Keratinocyte (primary cell): ENCODE measurements at regions not wholly inside any gene's neighbourhood (a gene's known extent, or its start where the extent isn't known, plus 50 kb on each side); places are given as distances from the start of the nearest gene placed in this dataset.
"Not testable (repeated sequence)": the region's sequence is repeated elsewhere in the genome, so short reads cannot be mapped to it uniquely, and the experiment has no call there.

ENCODE experiments used
- DNase-seq: peaks from one replicate; pipeline ENCODE4 v3.0.0-alpha.2; 2011; ENCODE audit warnings: low read depth, missing footprints, low spot score
- FAIRE-seq: peaks from 2 replicates; lab custom pipeline; 2011; peaks lifted over from hg19 to GRCh38; lab: Jason Lieb, UNC
- H2AFZ ChIP-seq: 2 replicates; pipeline ENCODE4 v1.6.0; 2012; ENCODE audit warnings: low read length, control low read depth, inconsistent platforms; ENCODE audit not compliant: control insufficient read depth
- H3K27ac ChIP-seq: 2 replicates; pipeline ENCODE4 v1.5.1; 2011; ENCODE audit warnings: low read length; ENCODE audit not compliant: control insufficient read depth, insufficient read depth
- H3K27me3 ChIP-seq: 3 replicates; pipeline ENCODE4 v1.6.0; 2011; ENCODE audit warnings: low read length; ENCODE audit not compliant: control insufficient read depth, insufficient read depth; ENCODE audit errors: extremely low read depth
- H3K36me3 ChIP-seq, 2 experiments: 2 replicates in 1 of 2; 3 replicates in 1 of 2; pipeline ENCODE4 v1.5.1; 2011; ENCODE audit warnings: low read length in 2 of 2, mild to moderate bottlenecking in 1 of 2; ENCODE audit not compliant: control insufficient read depth in 2 of 2, insufficient read depth in 2 of 2; ENCODE audit errors: extremely low read depth in 1 of 2
- H3K4me1 ChIP-seq: 3 replicates; pipeline ENCODE4 v1.5.1; 2011; ENCODE audit warnings: low read length; ENCODE audit not compliant: control insufficient read depth, insufficient read depth; ENCODE audit errors: extremely low read depth
- H3K4me2 ChIP-seq: 3 replicates; pipeline ENCODE4 v1.6.0; 2011; ENCODE audit warnings: low read depth, low read length; ENCODE audit not compliant: control insufficient read depth, insufficient read depth; ENCODE audit errors: extremely low read depth
- H3K4me3 ChIP-seq, 3 experiments: fragments of 200-600 bp in 1 of 3; sonication (generic) in 1 of 3; 2 replicates in 2 of 3; 3 replicates in 1 of 3; pipeline ENCODE4 v1.5.1; 2011 to 2016; ENCODE audit warnings: low read length in 3 of 3, mild to moderate bottlenecking in 3 of 3, control low read depth in 2 of 3, inconsistent platforms in 1 of 3, low read depth in 1 of 3, mixed read lengths in 1 of 3, mixed run types in 1 of 3, moderate library complexity in 1 of 3; ENCODE audit not compliant: control insufficient read depth in 2 of 3, insufficient read depth in 2 of 3; ENCODE audit errors: extremely low read depth in 1 of 3
- H3K79me2 ChIP-seq: 2 replicates; pipeline ENCODE4 v1.6.0; 2012; ENCODE audit warnings: low read length; ENCODE audit not compliant: control insufficient read depth, insufficient read depth
- H3K9ac ChIP-seq: 3 replicates; pipeline ENCODE4 v1.6.0; 2011; ENCODE audit warnings: low read length; ENCODE audit not compliant: control insufficient read depth, insufficient read depth; ENCODE audit errors: extremely low read depth
- H3K9me1 ChIP-seq: 3 replicates; pipeline ENCODE4 v1.6.0; 2011; ENCODE audit warnings: low read length; ENCODE audit not compliant: control insufficient read depth, insufficient read depth; ENCODE audit errors: extremely low read depth
- H3K9me3 ChIP-seq: 2 replicates; pipeline ENCODE4 v1.5.1; 2012; ENCODE audit warnings: low read depth, low read length; ENCODE audit not compliant: control insufficient read depth
- H4K20me1 ChIP-seq: 3 replicates; pipeline ENCODE4 v1.6.0; 2011; ENCODE audit warnings: low read length; ENCODE audit not compliant: control insufficient read depth, insufficient read depth; ENCODE audit errors: extremely low read depth
- EZH2 ChIP-seq: IDR thresholded peaks from one replicate; pipeline ENCODE4 v1.6.1; 2012; ENCODE audit warnings: inconsistent platforms, mild to moderate bottlenecking, low read length, moderate library complexity
- dilution Hi-C: fragments of 300-500 bp; cut with MboI; formaldehyde crosslinking; loops from one replicate; pipeline ENCODE4 v1.7.0; 2020; ENCODE audit warnings: low sequenced_read_pairs; ENCODE audit not compliant: extremely low pct_ligation_motif_present
- TF ChIP-seq, protein P1 (sequence below), 3 experiments: IDR thresholded peaks in 1 of 3; conservative IDR thresholded peaks in 1 of 3; optimal IDR thresholded peaks in 1 of 3; 2 replicates in 2 of 3; 3 replicates in 1 of 3; pipeline versions ENCODE3 to v1.5.1; 2011; ENCODE audit warnings: low read length in 3 of 3, mild to moderate bottlenecking in 3 of 3, moderate library complexity in 2 of 3, control low read depth in 1 of 3, inconsistent platforms in 1 of 3; ENCODE audit not compliant: insufficient read depth in 2 of 3; ENCODE audit errors: extremely low read depth in 1 of 3

DNA sequence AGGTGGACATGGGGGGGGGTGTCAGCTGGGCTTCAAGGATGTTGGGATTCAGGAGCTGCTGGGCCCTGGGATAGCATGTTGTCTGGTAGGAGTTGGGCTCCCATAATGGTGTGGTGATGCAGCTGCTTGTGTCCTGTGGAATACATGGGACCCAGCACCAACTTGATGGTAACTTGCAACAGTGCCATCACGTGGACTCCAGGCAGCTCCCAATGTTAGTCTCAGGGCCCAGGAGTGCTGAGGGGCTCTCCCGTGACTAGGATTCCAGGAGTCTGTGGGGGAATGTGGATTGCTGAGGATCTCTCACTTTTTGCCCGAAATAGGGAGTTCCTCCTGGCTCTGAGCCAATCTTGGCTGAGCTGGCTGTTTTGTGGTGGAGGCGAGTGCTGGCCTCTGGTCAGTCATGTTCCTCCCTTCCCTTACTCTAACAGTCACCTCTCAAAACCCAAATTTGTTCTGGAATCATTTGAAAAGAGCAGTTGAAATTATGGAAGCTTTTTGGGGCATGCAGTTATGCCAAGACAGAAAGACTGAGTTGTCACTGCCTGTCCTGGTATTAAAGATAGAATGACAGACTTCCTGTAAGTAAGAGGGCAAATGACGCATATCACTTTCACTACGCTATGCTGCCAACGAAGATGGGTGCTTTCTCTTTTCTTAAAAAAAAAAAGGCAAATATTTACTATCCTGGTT is 607.1 kb downstream of the ADCYAP1 start:
- FAIRE-seq (no peak), DNase-seq (no peak)
- Histone ChIP-seq H3K79me2 (no peaks in the 10 kb centered on the region), H3K9ac (no peak overlapping the region), H3K9me1 (no peaks in the 10 kb centered on the region), H3K4me3 (no peak overlapping the region), H3K4me2 (no peak overlapping the region), H3K36me3 (no peaks in the 10 kb centered on the region), H3K27me3 (no peaks in the 10 kb centered on the region), H3K9me3 (peaks cover 5% of the 10 kb centered on the region), H4K20me1 (no peaks in the 10 kb centered on the region), H2AFZ (no peak overlapping the region), H3K27ac (no peak overlapping the region), H3K4me1 (no peaks in the 10 kb centered on the region)
- dilution Hi-C loops: no loop called here
- TF ChIP-seq, protein P1, sequence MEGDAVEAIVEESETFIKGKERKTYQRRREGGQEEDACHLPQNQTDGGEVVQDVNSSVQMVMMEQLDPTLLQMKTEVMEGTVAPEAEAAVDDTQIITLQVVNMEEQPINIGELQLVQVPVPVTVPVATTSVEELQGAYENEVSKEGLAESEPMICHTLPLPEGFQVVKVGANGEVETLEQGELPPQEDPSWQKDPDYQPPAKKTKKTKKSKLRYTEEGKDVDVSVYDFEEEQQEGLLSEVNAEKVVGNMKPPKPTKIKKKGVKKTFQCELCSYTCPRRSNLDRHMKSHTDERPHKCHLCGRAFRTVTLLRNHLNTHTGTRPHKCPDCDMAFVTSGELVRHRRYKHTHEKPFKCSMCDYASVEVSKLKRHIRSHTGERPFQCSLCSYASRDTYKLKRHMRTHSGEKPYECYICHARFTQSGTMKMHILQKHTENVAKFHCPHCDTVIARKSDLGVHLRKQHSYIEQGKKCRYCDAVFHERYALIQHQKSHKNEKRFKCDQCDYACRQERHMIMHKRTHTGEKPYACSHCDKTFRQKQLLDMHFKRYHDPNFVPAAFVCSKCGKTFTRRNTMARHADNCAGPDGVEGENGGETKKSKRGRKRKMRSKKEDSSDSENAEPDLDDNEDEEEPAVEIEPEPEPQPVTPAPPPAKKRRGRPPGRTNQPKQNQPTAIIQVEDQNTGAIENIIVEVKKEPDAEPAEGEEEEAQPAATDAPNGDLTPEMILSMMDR (optimal IDR thresholded peaks at IDR 0.05 in 1 of 3, IDR thresholded peaks at IDR 0.05 in 1 of 3, conservative IDR thresholded peaks at IDR 0.05 in 1 of 3; ENCODE audit: extremely low read depth in 1 of 3, insufficient read depth in 2 of 3, low read length in 3 of 3): no peak
- TF ChIP-seq EZH2: no peak

DNA sequence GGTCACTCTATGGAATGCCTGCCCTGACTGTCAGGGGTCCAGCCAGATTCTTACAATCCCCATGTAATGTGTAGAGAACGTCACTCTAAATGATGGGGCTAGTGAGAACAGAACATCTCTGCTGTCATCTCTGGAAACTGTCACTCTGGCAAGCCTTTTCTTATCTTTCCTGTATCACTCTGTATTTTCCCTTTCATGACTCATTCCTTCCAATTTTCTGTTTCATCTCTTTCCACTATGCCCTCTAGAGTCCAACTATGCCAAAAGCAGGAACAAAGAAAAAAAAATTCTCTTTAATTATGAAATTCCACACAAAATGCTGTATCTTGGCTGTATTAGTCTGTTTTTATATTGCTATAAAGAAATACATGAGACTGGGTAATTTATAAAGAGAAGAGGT is 608.8 kb downstream of the ADCYAP1 start:
- Histone ChIP-seq H3K9ac (no peak overlapping the region), H3K9me3 (peaks cover 5% of the 10 kb centered on the region)

DNA sequence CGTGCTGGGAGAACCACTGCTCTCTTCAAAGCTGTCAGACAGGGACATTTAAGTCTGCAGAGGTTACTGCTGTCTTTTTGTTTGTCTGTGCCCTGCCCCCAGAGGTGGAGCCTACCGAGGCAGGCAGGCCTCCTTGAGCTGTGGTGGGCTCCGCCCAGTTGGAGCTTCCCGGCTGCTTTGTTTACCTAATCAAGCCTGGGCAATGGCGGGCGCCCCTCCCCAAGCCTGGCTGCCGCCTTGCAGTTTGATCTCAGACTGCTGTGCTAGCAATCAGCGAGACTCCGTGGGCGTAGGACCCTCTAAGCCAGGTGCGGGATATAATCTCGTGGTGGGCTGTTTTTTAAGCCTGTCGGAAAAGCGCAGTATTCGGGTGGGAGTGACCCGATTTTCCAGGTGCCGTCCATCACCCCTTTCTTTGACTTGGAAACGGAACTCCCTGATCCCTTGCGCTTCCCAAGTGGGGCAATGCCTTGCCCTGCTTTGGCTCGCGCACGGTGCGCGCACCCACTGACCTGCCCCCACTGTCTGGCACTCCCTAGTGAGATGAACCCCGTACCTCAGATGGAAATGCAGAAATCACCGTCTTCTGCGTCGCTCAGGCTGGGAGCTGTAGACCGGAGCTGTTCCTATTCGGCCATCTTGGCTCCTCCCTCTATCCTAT is 617.0 kb downstream of the ADCYAP1 start:
- H4K20me1 ChIP-seq, H3K9me3 ChIP-seq, H3K9me1 ChIP-seq, DNase-seq, H3K27ac ChIP-seq, H3K9ac ChIP-seq, H3K27me3 ChIP-seq, H3K79me2 ChIP-seq, H3K4me1 ChIP-seq, dilution Hi-C loops, H3K4me3 ChIP-seq, FAIRE-seq, H3K4me2 ChIP-seq, H3K36me3 ChIP-seq, H2AFZ ChIP-seq: not testable (repeated sequence)

More for the DNA sequence above, 608.8 kb downstream of the ADCYAP1 start:
- Histone ChIP-seq H3K4me3 (no peak overlapping the region), H4K20me1 (no peaks in the 10 kb centered on the region), H3K4me1 (no peaks in the 10 kb centered on the region), H3K79me2 (no peaks in the 10 kb centered on the region), H2AFZ (no peak overlapping the region), H3K4me2 (no peak overlapping the region), H3K36me3 (no peaks in the 10 kb centered on the region), H3K9me1 (no peaks in the 10 kb centered on the region), H3K27me3 (no peaks in the 10 kb centered on the region), H3K27ac (no peak overlapping the region)
- no peak for TF ChIP-seq EZH2
- TF ChIP-seq, protein P1 (optimal IDR thresholded peaks at IDR 0.05 in 1 of 3, IDR thresholded peaks at IDR 0.05 in 1 of 3, conservative IDR thresholded peaks at IDR 0.05 in 1 of 3; ENCODE audit: extremely low read depth in 1 of 3, insufficient read depth in 2 of 3, low read length in 3 of 3): no peak
- no peak for FAIRE-seq
- dilution Hi-C loops: no loop called here
- DNase-seq: no peak
